Endothelial cell of umbilical vein (primary cell): ENCODE measurements at regions not wholly inside any gene's neighbourhood (a gene's known extent, or its start where the extent isn't known, plus 50 kb on each side); places are given as distances from the start of the nearest gene placed in this dataset.

Source experiments
- BruUV-seq: library from RNA; stranded (reverse); fragments of 400-500 nt; replicated peaks from 2 replicates; lab custom pipeline; 2021; lab: Mats Ljungman, UMichigan
- CTCF ChIA-PET: fragments of 300-600, 350-600 bp; sonication (Branson Sonifier 250); formaldehyde crosslinking; loops from one replicate; lab custom pipeline; 2021; ENCODE audit warnings: antibody characterized with exemption, inconsistent platforms; lab: Charles Lee
- POLR2A ChIA-PET: fragments of 300-600, 350-600 bp; sonication (Branson Sonifier 250); formaldehyde crosslinking; loops from one replicate; lab custom pipeline; 2021; ENCODE audit warnings: antibody characterized with exemption, inconsistent platforms; lab: Charles Lee
- DNase-seq: peaks from one replicate; pipeline ENCODE4 v3.0.0-alpha.2; 2011; ENCODE audit warnings: low read depth, low spot score
- FAIRE-seq: peaks from 2 replicates; lab custom pipeline; 2011; peaks lifted over from hg19 to GRCh38; lab: Jason Lieb, UNC
- H2AFZ ChIP-seq: 2 replicates; pipeline ENCODE4 v1.6.0; 2012; ENCODE audit warnings: low read depth, low read length, control low read depth, inconsistent platforms
- H3K27ac ChIP-seq: 2 replicates; pipeline ENCODE4 v1.5.1; 2011; ENCODE audit warnings: low read depth, mild to moderate bottlenecking, control low read depth, low read length, moderate library complexity; ENCODE audit not compliant: insufficient read depth
- H3K27me3 ChIP-seq, 2 experiments: 2 replicates each; pipeline versions ENCODE4 v1.6.0 to v1.6.1; 2011; ENCODE audit warnings: low read length in 2 of 2, mixed read lengths in 1 of 2; ENCODE audit not compliant: control insufficient read depth in 2 of 2, insufficient read depth in 2 of 2
- H3K36me3 ChIP-seq, 2 experiments: 2 replicates in 1 of 2; 3 replicates in 1 of 2; pipeline ENCODE4 v1.5.1; 2011; ENCODE audit warnings: low read length in 2 of 2, mild to moderate bottlenecking in 1 of 2, moderate library complexity in 1 of 2; ENCODE audit not compliant: control insufficient read depth in 2 of 2, insufficient read depth in 2 of 2; ENCODE audit errors: extremely low read depth in 1 of 2
- H3K4me1 ChIP-seq: 3 replicates; pipeline ENCODE4 v1.5.1; 2011; ENCODE audit warnings: mild to moderate bottlenecking, low read length; ENCODE audit not compliant: control insufficient read depth, insufficient read depth; ENCODE audit errors: extremely low read depth
- H3K4me2 ChIP-seq: 2 replicates; pipeline ENCODE4 v1.6.1; 2011; ENCODE audit warnings: low read length, control low read depth, mixed read lengths; ENCODE audit not compliant: insufficient read depth
- H3K4me3 ChIP-seq, 3 experiments: fragments of 200-600 bp in 1 of 3; sonication (generic), shearing (Covaris generic) in 1 of 3; replicated peaks in 1 of 3; 2 replicates each; pipeline ENCODE4 v1.5.1; 2011 to 2016; ENCODE audit warnings: control low read depth in 3 of 3, low read length in 3 of 3, mild to moderate bottlenecking in 2 of 3, inconsistent platforms in 1 of 3, low read depth in 1 of 3, moderate library complexity in 1 of 3; ENCODE audit not compliant: insufficient read depth in 1 of 3
- H3K79me2 ChIP-seq: 2 replicates; pipeline ENCODE4 v1.6.0; 2012; ENCODE audit warnings: low read length, inconsistent platforms; ENCODE audit not compliant: control insufficient read depth, insufficient read depth
- H3K9ac ChIP-seq: replicated peaks from 2 replicates; pipeline ENCODE3; 2011; ENCODE audit warnings: low read length, control low read depth; ENCODE audit not compliant: insufficient read depth; ENCODE audit errors: extremely low read depth
- H3K9me1 ChIP-seq: replicated peaks from 3 replicates; pipeline ENCODE4 v1.6.0; 2011; ENCODE audit warnings: mild to moderate bottlenecking, low read length; ENCODE audit not compliant: control insufficient read depth, insufficient read depth; ENCODE audit errors: extremely low read depth
- H3K9me3 ChIP-seq: replicated peaks from 2 replicates; pipeline ENCODE4 v1.5.1; 2012; ENCODE audit warnings: low read length, inconsistent platforms; ENCODE audit not compliant: control insufficient read depth, insufficient read depth
- H4K20me1 ChIP-seq: replicated peaks from 2 replicates; pipeline ENCODE3; 2011; ENCODE audit warnings: mild to moderate bottlenecking, low read length; ENCODE audit not compliant: control insufficient read depth, insufficient read depth; ENCODE audit errors: extremely low read depth
- CTCF ChIP-seq, 2 donors: IDR thresholded peaks; 1 replicate in 1 of 2; 2 replicates in 1 of 2; pipeline ENCODE4 v1.5.1; 2011; ENCODE audit warnings: low read length in 2 of 2, mild to moderate bottlenecking in 2 of 2, moderate library complexity in 2 of 2, control low read depth in 1 of 2, inconsistent platforms in 1 of 2, low read depth in 1 of 2; ENCODE audit not compliant: insufficient read depth in 1 of 2; ENCODE audit errors: extremely low read depth in 1 of 2
- EZH2 ChIP-seq: IDR thresholded peaks from 2 replicates; pipeline ENCODE4 v1.6.1; 2012; ENCODE audit warnings: borderline replicate concordance, low read depth, mild to moderate bottlenecking, moderate library complexity, low read length, inconsistent platforms; ENCODE audit not compliant: severe bottlenecking
- FOS ChIP-seq: IDR thresholded peaks from 2 replicates; pipeline ENCODE4 v1.6.1; 2011; ENCODE audit warnings: mild to moderate bottlenecking, low read length, moderate library complexity, borderline replicate concordance; ENCODE audit not compliant: insufficient read depth
- GATA2 ChIP-seq: IDR thresholded peaks from 2 replicates; pipeline ENCODE4 v1.7.0; 2011; ENCODE audit warnings: low read depth, mild to moderate bottlenecking, moderate library complexity, mixed read lengths, low read length; ENCODE audit not compliant: insufficient read length, insufficient read depth
- JUN ChIP-seq: IDR thresholded peaks from 2 replicates; pipeline ENCODE4 v1.6.1; 2011; ENCODE audit warnings: borderline replicate concordance, low read depth; ENCODE audit not compliant: insufficient read length, insufficient read depth
- MAX ChIP-seq: IDR thresholded peaks from 2 replicates; pipeline ENCODE4 v1.6.1; 2011; ENCODE audit not compliant: insufficient read depth, insufficient read length
- MYC ChIP-seq: IDR thresholded peaks from one replicate; pipeline ENCODE4 v1.6.1; 2011; ENCODE audit warnings: mild to moderate bottlenecking, low read depth, low read length
- POLR2A ChIP-seq: IDR thresholded peaks from 2 replicates; pipeline ENCODE4 v1.6.1; 2012; ENCODE audit warnings: low read depth, mild to moderate bottlenecking, control low read depth, low read length
- POLR2AphosphoS5 ChIP-seq: IDR thresholded peaks from 2 replicates; pipeline ENCODE4 v1.6.1; 2012; ENCODE audit warnings: low read depth, mild to moderate bottlenecking, control low read depth, low read length, moderate library complexity; ENCODE audit not compliant: insufficient read depth
- dilution Hi-C: fragments of 300-500 bp; cut with MboI; formaldehyde crosslinking; loops from one replicate; pipeline ENCODE4 v1.15.0; 2019; ENCODE audit warnings: low sequenced_read_pairs; ENCODE audit not compliant: extremely low pct_ligation_motif_present
- intact Hi-C: fragments of 100-400 bp; cut with micrococcal nuclease; formaldehyde crosslinking; loops from one replicate; pipeline ENCODE4 v1.10.0; 2022

- H3K27me3 ChIP-seq: no peaks in the 10 kb centered on the region
- H3K4me2 ChIP-seq: no peak overlapping the region
- no peaks in the 10 kb centered on the region for H3K36me3 ChIP-seq
- TF ChIP-seq POLR2AphosphoS5 (no peak), CTCF (IDR thresholded peaks at IDR 0.05; ENCODE audit: extremely low read depth in 1 of 2, insufficient read depth in 1 of 2, low read depth in 1 of 2, low read length in 2 of 2) (no peak), MAX (no peak), EZH2 (no peak), GATA2 (no peak), JUN (no peak), POLR2A (no peak), FOS (no peak), MYC (no peak)
- CTCF ChIA-PET: interaction anchor here (1.7 kb wide), 1 partner anchor 12 kb away, joined by 4 read pairs; no protein-coding TSS in a partner anchor
- POLR2A ChIA-PET: no interaction called here
- no peaks in the 10 kb centered on the region for H3K79me2 ChIP-seq
- no peaks in the 10 kb centered on the region for H4K20me1 ChIP-seq
- no peak for DNase-seq
- H3K27ac ChIP-seq: no peak overlapping the region
- intact Hi-C loops: no loop called here
- H3K9me3 ChIP-seq: no peaks in the 10 kb centered on the region
- no peak for FAIRE-seq
- H2AFZ ChIP-seq: no peak overlapping the region
- H3K4me1 ChIP-seq: peaks cover 16% of the 10 kb centered on the region
- no peak overlapping the region for H3K9ac ChIP-seq
- dilution Hi-C loops: no loop called here
- no TSS peak for BruUV-seq
- H3K9me1 ChIP-seq: no peaks in the 10 kb centered on the region
- H3K4me3 ChIP-seq: no peak overlapping the region
Measured at GRCh38 chr9:38183994-38184568, 115.1 kb upstream of the SHB start.
